H4 (cell line): ENCODE measurements at regions not wholly inside any gene's neighbourhood (a gene's known extent, or its start where the extent isn't known, plus 50 kb on each side); places are given as distances from the start of the nearest gene placed in this dataset.
"Not testable (repeated sequence)": the region's sequence is repeated elsewhere in the genome, so short reads cannot be mapped to it uniquely, and the experiment has no call there.

Source experiments
- DNase-seq: peaks from one replicate; pipeline ENCODE4 v3.0.0-alpha.2; 2015; ENCODE audit warnings: low spot score

- DNase-seq: no peak
Measured at GRCh38 chrX:96211953-96212352, 472.7 kb upstream of the DIAPH2 start.

GRCh38 chrX:96214681-96215080 is 470.0 kb upstream of the DIAPH2 start:
- not testable (repeated sequence) for DNase-seq

- no peak for DNase-seq
Measured at GRCh38 chrX:96224279-96224678, 460.4 kb upstream of the DIAPH2 start.

- DNase-seq: no peak
Measured at GRCh38 chrX:96244955-96245354, 439.7 kb upstream of the DIAPH2 start.

- no peak for DNase-seq
Measured at GRCh38 chrX:96246436-96246835, 438.2 kb upstream of the DIAPH2 start.
